ENCODE measurements at regions not wholly inside any gene's neighbourhood (a gene's known extent, or its start where the extent isn't known, plus 50 kb on each side); places are given as distances from the start of the nearest gene placed in this dataset.

DNA sequence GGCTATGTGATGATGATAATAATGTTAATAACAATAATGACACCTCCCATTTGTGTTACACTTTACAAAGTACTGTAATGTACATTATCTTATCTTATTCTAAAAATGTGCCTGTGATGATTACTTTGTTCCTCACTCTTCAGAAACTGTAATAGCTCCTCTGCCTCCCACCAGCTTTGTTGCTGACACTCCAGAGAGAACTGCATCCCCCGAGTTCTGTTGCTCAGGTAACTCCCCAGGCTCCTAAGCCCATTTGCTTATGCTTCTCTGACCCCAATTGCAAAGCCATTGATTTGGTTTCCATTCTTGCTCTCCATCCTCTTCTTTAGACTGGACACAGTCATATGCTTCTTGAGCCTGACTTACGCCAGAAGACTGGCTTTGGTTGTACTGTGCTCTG, 319.7 kb downstream of the EPM2A start:
- TF ChIP-seq, protein P1, sequence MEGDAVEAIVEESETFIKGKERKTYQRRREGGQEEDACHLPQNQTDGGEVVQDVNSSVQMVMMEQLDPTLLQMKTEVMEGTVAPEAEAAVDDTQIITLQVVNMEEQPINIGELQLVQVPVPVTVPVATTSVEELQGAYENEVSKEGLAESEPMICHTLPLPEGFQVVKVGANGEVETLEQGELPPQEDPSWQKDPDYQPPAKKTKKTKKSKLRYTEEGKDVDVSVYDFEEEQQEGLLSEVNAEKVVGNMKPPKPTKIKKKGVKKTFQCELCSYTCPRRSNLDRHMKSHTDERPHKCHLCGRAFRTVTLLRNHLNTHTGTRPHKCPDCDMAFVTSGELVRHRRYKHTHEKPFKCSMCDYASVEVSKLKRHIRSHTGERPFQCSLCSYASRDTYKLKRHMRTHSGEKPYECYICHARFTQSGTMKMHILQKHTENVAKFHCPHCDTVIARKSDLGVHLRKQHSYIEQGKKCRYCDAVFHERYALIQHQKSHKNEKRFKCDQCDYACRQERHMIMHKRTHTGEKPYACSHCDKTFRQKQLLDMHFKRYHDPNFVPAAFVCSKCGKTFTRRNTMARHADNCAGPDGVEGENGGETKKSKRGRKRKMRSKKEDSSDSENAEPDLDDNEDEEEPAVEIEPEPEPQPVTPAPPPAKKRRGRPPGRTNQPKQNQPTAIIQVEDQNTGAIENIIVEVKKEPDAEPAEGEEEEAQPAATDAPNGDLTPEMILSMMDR (IDR thresholded peaks at IDR 0.05): no peak
- TF ChIP-seq POLR2AphosphoS5 (IDR thresholded peaks at IDR 0.05; ENCODE audit: low read depth, low read length): no peak
- TF ChIP-seq, protein P2, sequence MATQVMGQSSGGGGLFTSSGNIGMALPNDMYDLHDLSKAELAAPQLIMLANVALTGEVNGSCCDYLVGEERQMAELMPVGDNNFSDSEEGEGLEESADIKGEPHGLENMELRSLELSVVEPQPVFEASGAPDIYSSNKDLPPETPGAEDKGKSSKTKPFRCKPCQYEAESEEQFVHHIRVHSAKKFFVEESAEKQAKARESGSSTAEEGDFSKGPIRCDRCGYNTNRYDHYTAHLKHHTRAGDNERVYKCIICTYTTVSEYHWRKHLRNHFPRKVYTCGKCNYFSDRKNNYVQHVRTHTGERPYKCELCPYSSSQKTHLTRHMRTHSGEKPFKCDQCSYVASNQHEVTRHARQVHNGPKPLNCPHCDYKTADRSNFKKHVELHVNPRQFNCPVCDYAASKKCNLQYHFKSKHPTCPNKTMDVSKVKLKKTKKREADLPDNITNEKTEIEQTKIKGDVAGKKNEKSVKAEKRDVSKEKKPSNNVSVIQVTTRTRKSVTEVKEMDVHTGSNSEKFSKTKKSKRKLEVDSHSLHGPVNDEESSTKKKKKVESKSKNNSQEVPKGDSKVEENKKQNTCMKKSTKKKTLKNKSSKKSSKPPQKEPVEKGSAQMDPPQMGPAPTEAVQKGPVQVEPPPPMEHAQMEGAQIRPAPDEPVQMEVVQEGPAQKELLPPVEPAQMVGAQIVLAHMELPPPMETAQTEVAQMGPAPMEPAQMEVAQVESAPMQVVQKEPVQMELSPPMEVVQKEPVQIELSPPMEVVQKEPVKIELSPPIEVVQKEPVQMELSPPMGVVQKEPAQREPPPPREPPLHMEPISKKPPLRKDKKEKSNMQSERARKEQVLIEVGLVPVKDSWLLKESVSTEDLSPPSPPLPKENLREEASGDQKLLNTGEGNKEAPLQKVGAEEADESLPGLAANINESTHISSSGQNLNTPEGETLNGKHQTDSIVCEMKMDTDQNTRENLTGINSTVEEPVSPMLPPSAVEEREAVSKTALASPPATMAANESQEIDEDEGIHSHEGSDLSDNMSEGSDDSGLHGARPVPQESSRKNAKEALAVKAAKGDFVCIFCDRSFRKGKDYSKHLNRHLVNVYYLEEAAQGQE (IDR thresholded peaks at IDR 0.05; ENCODE audit: insufficient read depth in 1 of 2, low read depth in 2 of 2, low read length in 1 of 2): no peak
- no peak for TF ChIP-seq SIN3A (IDR thresholded peaks at IDR 0.05; ENCODE audit: borderline replicate concordance, insufficient read depth, low read depth, low read length)
- no peak for TF ChIP-seq TCF7L2 (IDR thresholded peaks at IDR 0.05; ENCODE audit: low read depth, low read length)
